ENCODE measurements at regions not wholly inside any gene's neighbourhood (a gene's known extent, or its start where the extent isn't known, plus 50 kb on each side); places are given as distances from the start of the nearest gene placed in this dataset.

GRCh38 chrX:69278031-69278687 is 112.9 kb upstream of the PJA1 start:
- TF ChIP-seq POLR2AphosphoS5 (IDR thresholded peaks at IDR 0.05; ENCODE audit: low read depth, low read length) (no peak), REST (IDR thresholded peaks at IDR 0.05; ENCODE audit: insufficient read depth in 1 of 2, low read depth in 2 of 2, low read length in 2 of 2) (no peak), FOXP2 (optimal IDR thresholded peaks at IDR 0.05; ENCODE audit: borderline replicate concordance, extremely low read depth, extremely low read length, insufficient read depth) (no peak)

Measured in PFSK-1 (cell line).